CD14-positive monocyte (primary cell): ENCODE measurements at regions not wholly inside any gene's neighbourhood (a gene's known extent, or its start where the extent isn't known, plus 50 kb on each side); places are given as distances from the start of the nearest gene placed in this dataset.
A peak's percentile ranks its signal among the peaks of the same experiment; 100 is the strongest.

Experiments
- DNase-seq, 3 donors: peaks; one replicate each; pipeline ENCODE4 v3.0.0-alpha.2; 2011 to 2022
- H2AFZ ChIP-seq: 2 replicates; pipeline ENCODE4 v1.6.0; 2012; ENCODE audit warnings: mild to moderate bottlenecking, low read depth, low read length, inconsistent platforms; ENCODE audit not compliant: insufficient read depth, poor library complexity, severe bottlenecking
- H3K27ac ChIP-seq, 2 donors: 1 replicate in 1 of 2; 2 replicates in 1 of 2; pipeline ENCODE4 v1.5.1; 2012 to 2013; ENCODE audit warnings: low read length in 2 of 2, control low read depth in 1 of 2, inconsistent platforms in 1 of 2, low read depth in 1 of 2, mild to moderate bottlenecking in 1 of 2
- H3K27me3 ChIP-seq, 2 donors: one replicate each; pipeline versions ENCODE4 v1.6.0 to v1.6.1; 2011 to 2013; ENCODE audit warnings: low read length in 2 of 2; ENCODE audit not compliant: control insufficient read depth in 2 of 2, insufficient read depth in 2 of 2
- H3K36me3 ChIP-seq, 2 donors: replicated peaks in 1 of 2; 1 replicate in 1 of 2; 2 replicates in 1 of 2; pipeline versions ENCODE4 v1.5.1 to v1.6.1; 2012 to 2013; ENCODE audit warnings: low read length in 2 of 2, control low read depth in 1 of 2, inconsistent platforms in 1 of 2, mild to moderate bottlenecking in 1 of 2; ENCODE audit not compliant: insufficient read depth in 2 of 2, control insufficient read depth in 1 of 2
- H3K4me1 ChIP-seq, 2 donors: 1 replicate in 1 of 2; 2 replicates in 1 of 2; pipeline versions ENCODE4 v1.5.1 to v1.6.1; 2012 to 2013; ENCODE audit warnings: low read length in 2 of 2, control low read depth in 1 of 2, inconsistent platforms in 1 of 2, mild to moderate bottlenecking in 1 of 2, moderate library complexity in 1 of 2; ENCODE audit not compliant: insufficient read depth in 2 of 2, control insufficient read depth in 1 of 2
- H3K4me2 ChIP-seq: replicated peaks from 2 replicates; pipeline ENCODE3; 2012; ENCODE audit warnings: low read length, moderate library complexity, mild to moderate bottlenecking; ENCODE audit not compliant: poor library complexity, severe bottlenecking; ENCODE audit errors: extremely low read depth
- H3K4me3 ChIP-seq, 3 experiments: fragments of 200-600 bp in 1 of 3; sonication (generic) in 1 of 3; replicated peaks in 1 of 3; 1 replicate in 2 of 3; 2 replicates in 1 of 3; pipeline ENCODE4 v1.5.1; 2011 to 2013; ENCODE audit warnings: low read length in 3 of 3, mild to moderate bottlenecking in 3 of 3, control low read depth in 2 of 3, low read depth in 2 of 3, inconsistent platforms in 1 of 3, moderate library complexity in 1 of 3
- H3K79me2 ChIP-seq: 2 replicates; pipeline ENCODE4 v1.6.0; 2012; ENCODE audit warnings: mild to moderate bottlenecking, control low read depth, inconsistent platforms, low read length, moderate library complexity; ENCODE audit not compliant: insufficient read depth
- H3K9ac ChIP-seq: 2 replicates; pipeline ENCODE4 v1.6.0; 2017; ENCODE audit warnings: low read length, mild to moderate bottlenecking; ENCODE audit not compliant: insufficient read depth, poor library complexity, severe bottlenecking
- H3K9me3 ChIP-seq, 2 donors: replicated peaks in 1 of 2; 1 replicate in 1 of 2; 2 replicates in 1 of 2; pipeline versions ENCODE4 v1.5.1 to v1.6.1; 2012 to 2013; ENCODE audit warnings: low read length in 2 of 2, control low read depth in 1 of 2; ENCODE audit not compliant: control insufficient read depth in 1 of 2, insufficient read depth in 1 of 2
- H4K20me1 ChIP-seq: 2 replicates; pipeline ENCODE4 v1.6.0; 2012; ENCODE audit warnings: mild to moderate bottlenecking, low read length, control low read depth, moderate library complexity; ENCODE audit not compliant: insufficient read depth
- H3K27ac Mint-ChIP-seq, 7 donors: one replicate each; pipeline ENCODE4 v1.8.0; 2020; ENCODE audit warnings: mild to moderate bottlenecking in 7 of 7, mixed read lengths in 7 of 7, moderate library complexity in 6 of 7, inconsistent platforms in 2 of 7
- H3K27me3 Mint-ChIP-seq, 3 donors: one replicate each; pipeline ENCODE4 v1.8.0; 2021 to 2022; ENCODE audit warnings: low read depth in 3 of 3, mild to moderate bottlenecking in 3 of 3, mixed read lengths in 3 of 3, moderate library complexity in 3 of 3, inconsistent platforms in 1 of 3
- H3K36me3 Mint-ChIP-seq, 2 donors: one replicate each; pipeline ENCODE4 v1.8.0; 2020; ENCODE audit warnings: mixed read lengths in 2 of 2, inconsistent platforms in 1 of 2, mild to moderate bottlenecking in 1 of 2
- H3K4me1 Mint-ChIP-seq: one replicate; pipeline ENCODE4 v1.8.0; 2020; ENCODE audit warnings: mild to moderate bottlenecking, mixed read lengths
- H3K4me3 Mint-ChIP-seq, 2 donors: one replicate each; pipeline ENCODE4 v1.8.0; 2020; ENCODE audit warnings: mild to moderate bottlenecking in 2 of 2, mixed read lengths in 2 of 2, moderate library complexity in 1 of 2
- H3K9me3 Mint-ChIP-seq, 7 donors: one replicate each; pipeline ENCODE4 v1.8.0; 2020 to 2022; ENCODE audit warnings: mixed read lengths in 7 of 7, mild to moderate bottlenecking in 6 of 7, moderate library complexity in 6 of 7, inconsistent platforms in 2 of 7
- WGBS: methylation state at CpG from one replicate; pipeline ENCODE4 v1.1.5; 2013; ENCODE audit warnings: missing lambda C conversion rate; ENCODE audit not compliant: insufficient coverage; 5-methylcytosine and 5-hydroxymethylcytosine counted together
- intact Hi-C, 2 donors: fragments of 100-400 bp; cut with micrococcal nuclease; formaldehyde crosslinking; loops; one replicate each; pipeline versions ENCODE4 v1.15.0 to v1.15.1; 2023
- TF ChIP-seq, protein P1 (sequence below): fragments of 200-600 bp; IDR thresholded peaks from one replicate; pipeline ENCODE4 v1.8.0; 2022; ENCODE audit warnings: antibody characterized with exemption, mild to moderate bottlenecking

DNA sequence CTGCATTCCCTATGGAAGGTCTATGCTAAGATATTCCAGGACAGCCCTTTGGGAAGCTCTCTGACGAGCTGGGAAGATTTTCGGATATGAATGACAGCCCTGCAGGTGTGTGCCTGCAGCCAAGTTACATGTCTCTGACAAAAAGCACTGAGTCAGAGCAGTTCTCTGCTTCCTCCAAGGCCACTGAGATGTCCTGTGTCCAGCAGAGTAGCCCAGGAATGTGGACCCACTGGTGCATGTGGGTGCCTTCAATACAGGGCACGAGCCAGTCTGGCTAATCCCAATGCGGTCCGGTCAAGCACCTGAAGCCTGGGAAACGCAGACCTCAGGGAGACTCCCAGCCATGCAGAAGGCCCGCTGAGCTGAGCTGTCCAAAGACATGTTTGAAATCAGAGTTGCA, 565.7 kb downstream of the TCERG1L start:
- no peak overlapping the region for H3K4me3 Mint-ChIP-seq
- WGBS = 72% methylated on average over 5 of the region's 7 CpGs

DNA sequence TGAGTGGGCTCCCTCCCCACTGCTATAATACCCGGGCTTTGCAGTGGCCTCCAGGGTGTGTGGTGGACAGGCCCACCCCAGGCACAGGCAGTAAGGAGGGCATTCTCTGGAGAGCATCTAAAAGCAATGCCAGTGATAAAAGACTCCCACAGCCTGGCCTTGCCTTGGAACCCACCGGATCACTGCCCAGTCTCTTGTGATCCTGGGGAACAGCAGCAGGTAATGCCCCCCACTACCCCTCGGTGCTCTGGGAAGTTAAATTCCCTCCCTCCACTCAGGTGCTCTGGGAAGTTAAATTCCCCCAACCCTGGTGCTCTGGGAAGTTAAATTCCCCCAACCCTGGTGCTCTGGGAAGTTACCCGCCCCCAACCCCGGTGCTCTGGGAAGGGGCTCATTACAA, 565.2 kb downstream of the TCERG1L start:
- DNase-seq = no peak
- intact Hi-C loops = no loop called here

More for the DNA sequence above, 565.7 kb downstream of the TCERG1L start:
- H3K27ac ChIP-seq = no peak overlapping the region
- H2AFZ ChIP-seq = no peak overlapping the region
- intact Hi-C loops = no loop called here
- Mint-ChIP-seq H3K4me1 (no peaks in the 10 kb centered on the region), H3K9me3 (no peaks in the 10 kb centered on the region), H3K27me3 (peaks cover 0 to 7% (median 5%) of the 10 kb centered on the region in 3 donors), H3K36me3 (no peaks in the 10 kb centered on the region), H3K27ac (peak overlapping the region in 1 of 7 donors; percentile 62)
- H3K4me3 ChIP-seq = no peak overlapping the region
- no peaks in the 10 kb centered on the region for H4K20me1 ChIP-seq
- H3K36me3 ChIP-seq = no peaks in the 10 kb centered on the region
- no peaks in the 10 kb centered on the region for H3K4me1 ChIP-seq
- no peaks in the 10 kb centered on the region for H3K9me3 ChIP-seq
- no peak for DNase-seq
- TF ChIP-seq, protein P1, sequence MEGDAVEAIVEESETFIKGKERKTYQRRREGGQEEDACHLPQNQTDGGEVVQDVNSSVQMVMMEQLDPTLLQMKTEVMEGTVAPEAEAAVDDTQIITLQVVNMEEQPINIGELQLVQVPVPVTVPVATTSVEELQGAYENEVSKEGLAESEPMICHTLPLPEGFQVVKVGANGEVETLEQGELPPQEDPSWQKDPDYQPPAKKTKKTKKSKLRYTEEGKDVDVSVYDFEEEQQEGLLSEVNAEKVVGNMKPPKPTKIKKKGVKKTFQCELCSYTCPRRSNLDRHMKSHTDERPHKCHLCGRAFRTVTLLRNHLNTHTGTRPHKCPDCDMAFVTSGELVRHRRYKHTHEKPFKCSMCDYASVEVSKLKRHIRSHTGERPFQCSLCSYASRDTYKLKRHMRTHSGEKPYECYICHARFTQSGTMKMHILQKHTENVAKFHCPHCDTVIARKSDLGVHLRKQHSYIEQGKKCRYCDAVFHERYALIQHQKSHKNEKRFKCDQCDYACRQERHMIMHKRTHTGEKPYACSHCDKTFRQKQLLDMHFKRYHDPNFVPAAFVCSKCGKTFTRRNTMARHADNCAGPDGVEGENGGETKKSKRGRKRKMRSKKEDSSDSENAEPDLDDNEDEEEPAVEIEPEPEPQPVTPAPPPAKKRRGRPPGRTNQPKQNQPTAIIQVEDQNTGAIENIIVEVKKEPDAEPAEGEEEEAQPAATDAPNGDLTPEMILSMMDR = no peak
- no peaks in the 10 kb centered on the region for H3K79me2 ChIP-seq
- no peaks in the 10 kb centered on the region for H3K27me3 ChIP-seq
- H3K9ac ChIP-seq = no peak overlapping the region
- no peak overlapping the region for H3K4me2 ChIP-seq

More for the DNA sequence above, 565.2 kb downstream of the TCERG1L start:
- no peak overlapping the region for H3K4me2 ChIP-seq
- H3K27me3 ChIP-seq = no peaks in the 10 kb centered on the region
- H3K36me3 ChIP-seq = no peaks in the 10 kb centered on the region
- H3K27me3 Mint-ChIP-seq = peaks cover 0 to 7% (median 6%) of the 10 kb centered on the region in 3 donors
- H3K27ac Mint-ChIP-seq = no peak overlapping the region
- no peaks in the 10 kb centered on the region for H3K36me3 Mint-ChIP-seq
- WGBS = 79% methylated on average over 2 of the region's 5 CpGs
- H3K9me3 ChIP-seq = no peaks in the 10 kb centered on the region
- no peaks in the 10 kb centered on the region for H4K20me1 ChIP-seq
- H3K4me1 ChIP-seq = no peaks in the 10 kb centered on the region
- no peaks in the 10 kb centered on the region for H3K9me3 Mint-ChIP-seq
- H2AFZ ChIP-seq = no peak overlapping the region
- TF ChIP-seq, protein P1 = no peak
- H3K9ac ChIP-seq = no peak overlapping the region
- H3K27ac ChIP-seq = no peak overlapping the region
- H3K4me3 ChIP-seq = no peak overlapping the region
- no peaks in the 10 kb centered on the region for H3K4me1 Mint-ChIP-seq
- H3K4me3 Mint-ChIP-seq = no peak overlapping the region
- H3K79me2 ChIP-seq = no peaks in the 10 kb centered on the region
